Adipose tissue (tissue), 3 donors: ENCODE measurements at regions not wholly inside any gene's neighbourhood (a gene's known extent, or its start where the extent isn't known, plus 50 kb on each side); places are given as distances from the start of the nearest gene placed in this dataset.
"Not testable (repeated sequence)": the region's sequence is repeated elsewhere in the genome, so short reads cannot be mapped to it uniquely, and the experiment has no call there.

Source experiments
- H3K27ac ChIP-seq: one replicate; pipeline ENCODE4 v1.5.1; 2013; ENCODE audit warnings: low read depth, low read length
- WGBS, 3 donors: extraction: QIAGEN DNeasy Blood & Tissue Kit; methylation state at CpG; one replicate each; pipeline ENCODE4 v1.1.7; 2013; 5-methylcytosine and 5-hydroxymethylcytosine counted together
- donor health status: healthy with polysubstance abuse.
- donor health status: Bipolar disorder and iron deficiency.
- donor health status: healthy.

GRCh38 chr3:177633671-177634207, 436.5 kb upstream of the TBL1XR1 start:
- no peak overlapping the region for H3K27ac ChIP-seq
- 67 to 73% (median 68%) methylated on average over 5 of the region's 5 CpGs for WGBS, 3 donors

- 91 to 96% (median 96%) methylated on average over 3 of the region's 3 CpGs for WGBS, 3 donors
Measured at GRCh38 chr3:177635601-177636106, 438.4 kb upstream of the TBL1XR1 start.

GRCh38 chr3:177640319-177640965, 443.2 kb upstream of the TBL1XR1 start:
- 68 to 86% (median 71%) methylated on average over 8 of the region's 8 CpGs for whole genome bisulfite sequencing, 3 donors
- H3K27ac ChIP-seq = no peak overlapping the region

More at GRCh38 chr3:177635601-177636106, 438.4 kb upstream of the TBL1XR1 start:
- not testable (repeated sequence) for H3K27ac ChIP-seq

GRCh38 chr3:177641206-177641605, 443.9 kb upstream of the TBL1XR1 start:
- H3K27ac ChIP-seq = no peak overlapping the region
- 97 to 100% (median 100%) methylated on average over 1 of the region's 1 CpG for WGBS, 3 donors

GRCh38 chr3:177642042-177642803, 444.9 kb upstream of the TBL1XR1 start:
- H3K27ac ChIP-seq = no peak overlapping the region
- 68 to 79% (median 73%) methylated on average over 8 of the region's 8 CpGs for WGBS, 3 donors

- WGBS, 3 donors = 57 to 79% (median 59%) methylated on average over 3 of the region's 3 CpGs
- no peak overlapping the region for H3K27ac ChIP-seq
Measured at GRCh38 chr3:177642804-177643125, 445.5 kb upstream of the TBL1XR1 start.

- no peak overlapping the region for H3K27ac ChIP-seq
- WGBS, 3 donors = 48 to 79% (median 58%) methylated on average over 3 of the region's 3 CpGs
Measured at GRCh38 chr3:177646749-177647148, 449.5 kb upstream of the TBL1XR1 start.

GRCh38 chr3:177647341-177647740, 450.1 kb upstream of the TBL1XR1 start:
- WGBS, 3 donors = 50 to 83% (median 65%) methylated on average over 3 of the region's 3 CpGs
- H3K27ac ChIP-seq = no peak overlapping the region

- H3K27ac ChIP-seq = no peak overlapping the region
- WGBS, 3 donors = 49 to 73% (median 70%) methylated on average over 4 of the region's 4 CpGs
Measured at GRCh38 chr3:177647876-177648275, 450.6 kb upstream of the TBL1XR1 start.

- WGBS, 3 donors = 90 to 93% (median 91%) methylated on average over 5 of the region's 5 CpGs
Measured at GRCh38 chr3:177652556-177653291, 455.4 kb upstream of the TBL1XR1 start.

GRCh38 chr3:177657243-177657642, 460.0 kb upstream of the TBL1XR1 start:
- WGBS, 3 donors = 81 to 83% (median 82%) methylated on average over 4 of the region's 4 CpGs
- no peak overlapping the region for H3K27ac ChIP-seq

More at GRCh38 chr3:177652556-177653291, 455.4 kb upstream of the TBL1XR1 start:
- no peak overlapping the region for H3K27ac ChIP-seq

GRCh38 chr3:177658354-177658753, 461.1 kb upstream of the TBL1XR1 start:
- H3K27ac ChIP-seq = no peak overlapping the region

GRCh38 chr3:177664380-177665103, 467.3 kb upstream of the TBL1XR1 start:
- not testable (repeated sequence) for H3K27ac ChIP-seq
- WGBS, 3 donors = 88 to 93% (median 90%) methylated on average over 5 to 17 of the region's 17 CpGs

- WGBS, 3 donors = 93 to 95% (median 95%) methylated on average over 9 of the region's 9 CpGs
- no peak overlapping the region for H3K27ac ChIP-seq
Measured at GRCh38 chr3:177665122-177665808, 468.0 kb upstream of the TBL1XR1 start.

- 77 to 87% (median 80%) methylated on average over 10 of the region's 10 CpGs for WGBS, 3 donors
- no peak overlapping the region for H3K27ac ChIP-seq
Measured at GRCh38 chr3:177672252-177672911, 475.1 kb upstream of the TBL1XR1 start.

GRCh38 chr3:177673112-177673914, 476.0 kb upstream of the TBL1XR1 start:
- WGBS, 3 donors = 28 to 60% (median 45%) methylated on average over 4 of the region's 4 CpGs
- no peak overlapping the region for H3K27ac ChIP-seq

GRCh38 chr3:177674186-177674585, 476.9 kb upstream of the TBL1XR1 start:
- no peak overlapping the region for H3K27ac ChIP-seq
- 90 to 96% (median 90%) methylated on average over 3 of the region's 3 CpGs for WGBS, 3 donors
